Spleen (tissue), 7 donors: ENCODE measurements at regions not wholly inside any gene's neighbourhood (a gene's known extent, or its start where the extent isn't known, plus 50 kb on each side); places are given as distances from the start of the nearest gene placed in this dataset.

Experiments used
- CTCF ChIP-seq, 11 experiments: fragments of 200-600 bp in 7 of 11; fragments of 450-650 bp in 4 of 11; sonication (generic) in 4 of 11; IDR thresholded peaks in 8 of 11; conservative IDR thresholded peaks in 3 of 11; 1 replicate in 7 of 11; 2 replicates in 4 of 11; pipeline versions ENCODE4 v1.4.0 to v1.8.0; 2016 to 2021; ENCODE audit warnings: antibody characterized with exemption in 11 of 11, inconsistent platforms in 4 of 11, mild to moderate bottlenecking in 1 of 11
- POLR2AphosphoS5 ChIP-seq, 3 donors: sonication (generic); formaldehyde crosslinking; IDR thresholded peaks; one replicate each; pipeline ENCODE4 v1.5.1; 2017; ENCODE audit warnings: antibody characterized with exemption in 3 of 3
- donor health status: DM: no; HTN: no; CAD: no; lungs with moderate emphysema.
- donor health status: DM: no; HTN: no; CAD: no.
- donor health status: DM: no; HTN: no; CAD: no.

GRCh38 chr3:194767446-194768207, 81.9 kb downstream of the FAM43A start:
- TF ChIP-seq CTCF (IDR thresholded peaks at IDR 0.05 in 8 of 11, conservative IDR thresholded peaks at IDR 0.05 in 3 of 11) (no peak), POLR2AphosphoS5 (IDR thresholded peaks at IDR 0.05) (no peak)
